Loucy (cell line): ENCODE measurements at regions not wholly inside any gene's neighbourhood (a gene's known extent, or its start where the extent isn't known, plus 50 kb on each side); places are given as distances from the start of the nearest gene placed in this dataset.

Experiments used
- H2AFZ ChIP-seq: fragments of 200-600 bp; sonication (generic); 2 replicates; pipeline ENCODE4 v1.6.0; 2016; ENCODE audit warnings: antibody characterized with exemption, mild to moderate bottlenecking, low read length, moderate library complexity
- H3F3A ChIP-seq: fragments of 200-600 bp; 2 replicates; pipeline ENCODE4 v1.6.0; 2016; ENCODE audit warnings: antibody characterized with exemption, low read depth, mild to moderate bottlenecking
- H3K27me3 ChIP-seq: fragments of 200-600 bp; sonication (generic); 2 replicates; pipeline ENCODE4 v1.6.1; 2014; ENCODE audit warnings: low read length, mild to moderate bottlenecking; ENCODE audit not compliant: insufficient read depth, poor library complexity, severe bottlenecking
- H3K36me3 ChIP-seq: fragments of 200-600 bp; sonication (generic); 2 replicates; pipeline ENCODE4 v1.6.1; 2016; ENCODE audit warnings: low read length; ENCODE audit not compliant: insufficient read depth
- H3K4me1 ChIP-seq: fragments of 200-600 bp; sonication (generic); 2 replicates; pipeline ENCODE4 v1.5.1; 2014; ENCODE audit warnings: low read length, mild to moderate bottlenecking; ENCODE audit not compliant: insufficient read depth, poor library complexity, severe bottlenecking
- H3K4me2 ChIP-seq: fragments of 200-600 bp; sonication (generic); 2 replicates; pipeline ENCODE4 v1.6.0; 2014; ENCODE audit warnings: antibody characterized with exemption, low read length, low read depth, mild to moderate bottlenecking; ENCODE audit not compliant: poor library complexity, severe bottlenecking
- H3K4me3 ChIP-seq: fragments of 200-600 bp; sonication (generic); 2 replicates; pipeline ENCODE4 v1.5.1; 2014; ENCODE audit warnings: low read length, mild to moderate bottlenecking, mixed read lengths; ENCODE audit not compliant: poor library complexity, severe bottlenecking
- H3K79me2 ChIP-seq: fragments of 200-600 bp; sonication (generic); 2 replicates; pipeline ENCODE4 v1.6.1; 2014; ENCODE audit warnings: low read length; ENCODE audit not compliant: insufficient read depth
- H3K9ac ChIP-seq: fragments of 200-600 bp; sonication (generic); 2 replicates; pipeline ENCODE4 v1.6.0; 2014; ENCODE audit warnings: mild to moderate bottlenecking, low read depth, low read length, moderate library complexity; ENCODE audit not compliant: poor library complexity, severe bottlenecking
- H3K9me2 ChIP-seq: fragments of 200-600 bp; sonication (generic); replicated peaks from 2 replicates; pipeline ENCODE4 v1.6.1; 2016; ENCODE audit warnings: low read depth, low read length, mixed read lengths
- H3K9me3 ChIP-seq: fragments of 200-600 bp; sonication (generic); 2 replicates; pipeline ENCODE4 v1.6.1; 2014; ENCODE audit warnings: mild to moderate bottlenecking, antibody characterized with exemption, low read length, low read depth; ENCODE audit not compliant: insufficient read depth
- H4K20me1 ChIP-seq: fragments of 200-600 bp; sonication (generic); 2 replicates; pipeline ENCODE4 v1.6.0; 2014; ENCODE audit warnings: antibody characterized with exemption, low read length, mild to moderate bottlenecking; ENCODE audit not compliant: insufficient read depth, poor library complexity, severe bottlenecking
- CTCF ChIP-seq: fragments of 200-600 bp; sonication (generic); conservative IDR thresholded peaks from 2 replicates; pipeline ENCODE4 v1.5.1; 2014; ENCODE audit warnings: mild to moderate bottlenecking, antibody characterized with exemption, low read length
- EZH2phosphoT487 ChIP-seq: fragments of 200-600 bp; IDR thresholded peaks from 2 replicates; pipeline ENCODE4 v1.6.1; 2018; ENCODE audit warnings: antibody characterized with exemption, mild to moderate bottlenecking, moderate library complexity, borderline replicate concordance

- no peaks in the 10 kb centered on the region for H4K20me1 ChIP-seq
- H2AFZ ChIP-seq: no peak overlapping the region
- no peak overlapping the region for H3K9ac ChIP-seq
- TF ChIP-seq CTCF (no peak), EZH2phosphoT487 (no peak)
- H3K79me2 ChIP-seq: no peaks in the 10 kb centered on the region
- H3K36me3 ChIP-seq: no peaks in the 10 kb centered on the region
- no peaks in the 10 kb centered on the region for H3F3A ChIP-seq
- H3K4me1 ChIP-seq: no peaks in the 10 kb centered on the region
- no peak overlapping the region for H3K4me2 ChIP-seq
- no peaks in the 10 kb centered on the region for H3K9me2 ChIP-seq
- no peaks in the 10 kb centered on the region for H3K27me3 ChIP-seq
- H3K9me3 ChIP-seq: 0 out of 2 replicates have a peak, but pooled peaks cover 4% of the 10 kb centered on the region
- H3K4me3 ChIP-seq: no peak overlapping the region
Observed at GRCh38 chr18:75612456-75612855, 185.0 kb upstream of the SMIM21 start.

- Histone ChIP-seq H3K4me3 (no peak overlapping the region), H3K79me2 (no peaks in the 10 kb centered on the region), H3K9me2 (no peaks in the 10 kb centered on the region), H2AFZ (no peak overlapping the region), H3K9me3 (no peaks in the 10 kb centered on the region), H3K4me1 (no peaks in the 10 kb centered on the region), H4K20me1 (no peaks in the 10 kb centered on the region), H3F3A (no peaks in the 10 kb centered on the region), H3K27me3 (no peaks in the 10 kb centered on the region), H3K9ac (no peak overlapping the region), H3K36me3 (no peaks in the 10 kb centered on the region), H3K4me2 (no peak overlapping the region)
- TF ChIP-seq EZH2phosphoT487 (no peak), CTCF (no peak)
Observed at GRCh38 chr18:75607701-75608100, 180.2 kb upstream of the SMIM21 start.

GRCh38 chr18:75592527-75592926 is 165.0 kb upstream of the SMIM21 start:
- H3K9me2 ChIP-seq: no peaks in the 10 kb centered on the region
- no peaks in the 10 kb centered on the region for H3K4me1 ChIP-seq
- no peak for TF ChIP-seq CTCF
- TF ChIP-seq EZH2phosphoT487: no peak

More at GRCh38 chr18:75592527-75592926, 165.0 kb upstream of the SMIM21 start:
- Histone ChIP-seq H3K27me3 (no peaks in the 10 kb centered on the region), H3K79me2 (no peaks in the 10 kb centered on the region), H3K36me3 (no peaks in the 10 kb centered on the region), H4K20me1 (no peaks in the 10 kb centered on the region), H3K9me3 (peaks cover 4% of the 10 kb centered on the region; the same call in 1 of the 2 replicates), H3K4me3 (no peak overlapping the region), H3K9ac (no peak overlapping the region), H2AFZ (no peak overlapping the region), H3F3A (no peaks in the 10 kb centered on the region), H3K4me2 (no peak overlapping the region)
